ENCODE measurements at regions not wholly inside any gene's neighbourhood (a gene's known extent, or its start where the extent isn't known, plus 50 kb on each side); places are given as distances from the start of the nearest gene placed in this dataset.

- Histone ChIP-seq H3K36me3 (no peaks in the 10 kb centered on the region), H3K4me2 (no peak overlapping the region), H3K9ac (no peak overlapping the region), H3K9me3 (no peaks in the 10 kb centered on the region), H3K27ac (no peak overlapping the region), H4K20me1 (no peaks in the 10 kb centered on the region), H3K27me3 (no peaks in the 10 kb centered on the region), H3K4me3 (no peak overlapping the region), H3K4me1 (peaks cover 26% of the 10 kb centered on the region)
- TF ChIP-seq Cebpa-rat (IDR thresholded peaks at IDR 0.05), result no peak
Observed at GRCh38 chr1:226800763-226801380, 61.8 kb upstream of the ITPKB start.

GRCh38 chr1:226799634-226800281 is 60.7 kb upstream of the ITPKB start:
- no peaks in the 10 kb centered on the region for H3K27me3 ChIP-seq
- peak overlapping the region; percentile 60 for H3K4me2 ChIP-seq
- no peaks in the 10 kb centered on the region for H3K36me3 ChIP-seq
- H4K20me1 ChIP-seq, result no peaks in the 10 kb centered on the region
- H3K27ac ChIP-seq, result no peak overlapping the region; the same call in 1 of the 2 replicates
- TF ChIP-seq Cebpa-rat (IDR thresholded peaks at IDR 0.05), result no peak
- no peak overlapping the region for H3K4me3 ChIP-seq
- H3K9me3 ChIP-seq, result no peaks in the 10 kb centered on the region
- H3K9ac ChIP-seq, result no peak overlapping the region
- H3K4me1 ChIP-seq, result peaks cover 25% of the 10 kb centered on the region

GRCh38 chr1:226798427-226799411 is 59.6 kb upstream of the ITPKB start:
- no peaks in the 10 kb centered on the region for H3K27me3 ChIP-seq
- H3K36me3 ChIP-seq, result no peaks in the 10 kb centered on the region
- peaks cover 20% of the 10 kb centered on the region for H3K4me1 ChIP-seq
- no peak overlapping the region for H3K4me3 ChIP-seq
- peak overlapping the region; percentile 60 for H3K4me2 ChIP-seq
- no peak overlapping the region for H3K9ac ChIP-seq
- no peaks in the 10 kb centered on the region for H3K9me3 ChIP-seq
- H4K20me1 ChIP-seq, result no peaks in the 10 kb centered on the region
- H3K27ac ChIP-seq, result peak overlapping the region; percentile 65
- TF ChIP-seq Cebpa-rat (IDR thresholded peaks at IDR 0.05), result no peak

GRCh38 chr1:226797151-226797550 is 58.1 kb upstream of the ITPKB start:
- Histone ChIP-seq H3K9ac (no peak overlapping the region), H3K36me3 (no peaks in the 10 kb centered on the region), H3K4me3 (no peak overlapping the region), H3K9me3 (no peaks in the 10 kb centered on the region), H4K20me1 (no peaks in the 10 kb centered on the region), H3K27me3 (no peaks in the 10 kb centered on the region), H3K4me1 (peaks cover 20% of the 10 kb centered on the region), H3K27ac (no peak overlapping the region), H3K4me2 (no peak overlapping the region)
- no peak for TF ChIP-seq Cebpa-rat (IDR thresholded peaks at IDR 0.05)

- Histone ChIP-seq H3K4me2 (no peak overlapping the region), H3K9ac (no peak overlapping the region), H3K27me3 (no peaks in the 10 kb centered on the region), H3K4me1 (peaks cover 6% of the 10 kb centered on the region), H3K9me3 (no peaks in the 10 kb centered on the region), H3K27ac (no peak overlapping the region), H3K36me3 (no peaks in the 10 kb centered on the region), H3K4me3 (no peak overlapping the region), H4K20me1 (no peaks in the 10 kb centered on the region)
- no peak for TF ChIP-seq Cebpa-rat (IDR thresholded peaks at IDR 0.05)
Observed at GRCh38 chr1:226793620-226794276, 54.7 kb upstream of the ITPKB start.

- Histone ChIP-seq H3K4me2 (no peak overlapping the region), H3K27ac (no peak overlapping the region), H3K4me3 (no peak overlapping the region), H3K9me3 (no peaks in the 10 kb centered on the region), H3K36me3 (no peaks in the 10 kb centered on the region), H3K4me1 (no peaks in the 10 kb centered on the region), H3K9ac (no peak overlapping the region), H4K20me1 (no peaks in the 10 kb centered on the region), H3K27me3 (no peaks in the 10 kb centered on the region)
- no peak for TF ChIP-seq Cebpa-rat (IDR thresholded peaks at IDR 0.05)
Observed at GRCh38 chr1:226792368-226792767, 53.3 kb upstream of the ITPKB start.

- Histone ChIP-seq H3K27me3 (no peaks in the 10 kb centered on the region), H4K20me1 (no peaks in the 10 kb centered on the region), H3K9ac (no peak overlapping the region), H3K9me3 (no peaks in the 10 kb centered on the region), H3K27ac (no peak overlapping the region), H3K4me1 (no peaks in the 10 kb centered on the region), H3K4me3 (no peak overlapping the region), H3K36me3 (no peaks in the 10 kb centered on the region), H3K4me2 (no peak overlapping the region)
- no peak for TF ChIP-seq Cebpa-rat (IDR thresholded peaks at IDR 0.05)
Observed at GRCh38 chr1:226790545-226791181, 51.6 kb upstream of the ITPKB start.

GRCh38 chr1:226788965-226789364 is 49.9 kb upstream of the ITPKB start:
- no peak for TF ChIP-seq Cebpa-rat (IDR thresholded peaks at IDR 0.05)
- Histone ChIP-seq H3K4me2 (no peak overlapping the region), H3K27me3 (no peaks in the 10 kb centered on the region), H3K27ac (no peak overlapping the region), H3K9me3 (no peaks in the 10 kb centered on the region), H3K4me1 (no peaks in the 10 kb centered on the region), H3K36me3 (no peaks in the 10 kb centered on the region), H4K20me1 (no peaks in the 10 kb centered on the region), H3K9ac (no peak overlapping the region), H3K4me3 (no peak overlapping the region)
